ENCODE measurements at regions not wholly inside any gene's neighbourhood (a gene's known extent, or its start where the extent isn't known, plus 50 kb on each side); places are given as distances from the start of the nearest gene placed in this dataset.

GRCh38 chr9:19992556-19992955 lies 203.7 kb upstream of the SLC24A2 start:
- Histone ChIP-seq H3K27me3 (ENCODE audit: control insufficient read depth in 1 of 2, insufficient read depth in 2 of 2, low read length in 2 of 2) (no peaks in the 10 kb centered on the region), H3K4me1 (ENCODE audit: insufficient read depth, low read length) (no peaks in the 10 kb centered on the region), H3K36me3 (ENCODE audit: insufficient read depth, low read length) (no peaks in the 10 kb centered on the region), H3K9ac (ENCODE audit: low read length) (no peak overlapping the region), H3K27ac (ENCODE audit: low read depth, low read length) (no peak overlapping the region), H3K9me3 (ENCODE audit: low read length) (no peaks in the 10 kb centered on the region), H3K4me3 (ENCODE audit: low read depth in 1 of 2, low read length in 2 of 2) (no peak overlapping the region)

- no peaks in the 10 kb centered on the region for H3K4me1 ChIP-seq (ENCODE audit: insufficient read depth, low read length)
- H3K9me3 ChIP-seq (ENCODE audit: low read length) = no peaks in the 10 kb centered on the region
- H3K9ac ChIP-seq (ENCODE audit: low read length) = no peak overlapping the region
- no peaks in the 10 kb centered on the region for H3K36me3 ChIP-seq (ENCODE audit: insufficient read depth, low read length)
- no peak overlapping the region for H3K27ac ChIP-seq (ENCODE audit: low read depth, low read length)
- no peak overlapping the region for H3K4me3 ChIP-seq (ENCODE audit: low read depth in 1 of 2, low read length in 2 of 2)
- no peaks in the 10 kb centered on the region for H3K27me3 ChIP-seq (ENCODE audit: control insufficient read depth in 1 of 2, insufficient read depth in 2 of 2, low read length in 2 of 2)
These were observed 200.4 kb upstream of the SLC24A2 start for GRCh38 chr9:19989213-19989612.

GRCh38 chr9:19988281-19988680 lies 199.4 kb upstream of the SLC24A2 start:
- H3K9me3 ChIP-seq (ENCODE audit: low read length) = no peaks in the 10 kb centered on the region
- no peak overlapping the region for H3K9ac ChIP-seq (ENCODE audit: low read length)
- no peaks in the 10 kb centered on the region for H3K36me3 ChIP-seq (ENCODE audit: insufficient read depth, low read length)
- no peaks in the 10 kb centered on the region for H3K27me3 ChIP-seq (ENCODE audit: control insufficient read depth in 1 of 2, insufficient read depth in 2 of 2, low read length in 2 of 2)
- no peaks in the 10 kb centered on the region for H3K4me1 ChIP-seq (ENCODE audit: insufficient read depth, low read length)
- no peak overlapping the region for H3K27ac ChIP-seq (ENCODE audit: low read depth, low read length)
- no peak overlapping the region for H3K4me3 ChIP-seq (ENCODE audit: low read depth in 1 of 2, low read length in 2 of 2)

- H3K4me1 ChIP-seq (ENCODE audit: insufficient read depth, low read length) = no peaks in the 10 kb centered on the region
- no peaks in the 10 kb centered on the region for H3K27me3 ChIP-seq (ENCODE audit: control insufficient read depth in 1 of 2, insufficient read depth in 2 of 2, low read length in 2 of 2)
- no peak overlapping the region for H3K27ac ChIP-seq (ENCODE audit: low read depth, low read length)
- no peak overlapping the region for H3K4me3 ChIP-seq (ENCODE audit: low read depth in 1 of 2, low read length in 2 of 2)
- no peaks in the 10 kb centered on the region for H3K9me3 ChIP-seq (ENCODE audit: low read length)
- no peaks in the 10 kb centered on the region for H3K36me3 ChIP-seq (ENCODE audit: insufficient read depth, low read length)
- no peak overlapping the region for H3K9ac ChIP-seq (ENCODE audit: low read length)
These were observed 196.2 kb upstream of the SLC24A2 start for GRCh38 chr9:19985081-19985480.

GRCh38 chr9:19976226-19976625 lies 187.4 kb upstream of the SLC24A2 start:
- Histone ChIP-seq H3K27me3 (ENCODE audit: control insufficient read depth in 1 of 2, insufficient read depth in 2 of 2, low read length in 2 of 2) (no peaks in the 10 kb centered on the region), H3K36me3 (ENCODE audit: insufficient read depth, low read length) (no peaks in the 10 kb centered on the region), H3K4me1 (ENCODE audit: insufficient read depth, low read length) (no peaks in the 10 kb centered on the region)

GRCh38 chr9:19975499-19975898 lies 186.7 kb upstream of the SLC24A2 start:
- Histone ChIP-seq H3K27ac (ENCODE audit: low read depth, low read length) (no peak overlapping the region), H3K4me1 (ENCODE audit: insufficient read depth, low read length) (no peaks in the 10 kb centered on the region), H3K9me3 (ENCODE audit: low read length) (no peaks in the 10 kb centered on the region), H3K36me3 (ENCODE audit: insufficient read depth, low read length) (no peaks in the 10 kb centered on the region), H3K9ac (ENCODE audit: low read length) (no peak overlapping the region), H3K4me3 (ENCODE audit: low read depth in 1 of 2, low read length in 2 of 2) (no peak overlapping the region), H3K27me3 (ENCODE audit: control insufficient read depth in 1 of 2, insufficient read depth in 2 of 2, low read length in 2 of 2) (no peaks in the 10 kb centered on the region)

More at GRCh38 chr9:19976226-19976625, 187.4 kb upstream of the SLC24A2 start:
- Histone ChIP-seq H3K9me3 (ENCODE audit: low read length) (no peaks in the 10 kb centered on the region), H3K9ac (ENCODE audit: low read length) (no peak overlapping the region), H3K27ac (ENCODE audit: low read depth, low read length) (no peak overlapping the region), H3K4me3 (ENCODE audit: low read depth in 1 of 2, low read length in 2 of 2) (no peak overlapping the region)

GRCh38 chr9:19969721-19970120 lies 180.9 kb upstream of the SLC24A2 start:
- H3K27me3 ChIP-seq (ENCODE audit: control insufficient read depth in 1 of 2, insufficient read depth in 2 of 2, low read length in 2 of 2) = no peaks in the 10 kb centered on the region
- H3K36me3 ChIP-seq (ENCODE audit: insufficient read depth, low read length) = no peaks in the 10 kb centered on the region
- H3K4me1 ChIP-seq (ENCODE audit: insufficient read depth, low read length) = no peaks in the 10 kb centered on the region
- no peaks in the 10 kb centered on the region for H3K9me3 ChIP-seq (ENCODE audit: low read length)
- no peak overlapping the region for H3K27ac ChIP-seq (ENCODE audit: low read depth, low read length)
- no peak overlapping the region for H3K4me3 ChIP-seq (ENCODE audit: low read depth in 1 of 2, low read length in 2 of 2)
- no peak overlapping the region for H3K9ac ChIP-seq (ENCODE audit: low read length)

GRCh38 chr9:19967888-19968459 lies 179.1 kb upstream of the SLC24A2 start:
- no peaks in the 10 kb centered on the region for H3K27me3 ChIP-seq (ENCODE audit: control insufficient read depth in 1 of 2, insufficient read depth in 2 of 2, low read length in 2 of 2)
- no peaks in the 10 kb centered on the region for H3K9me3 ChIP-seq (ENCODE audit: low read length)
- no peak overlapping the region for H3K27ac ChIP-seq (ENCODE audit: low read depth, low read length)
- H3K9ac ChIP-seq (ENCODE audit: low read length) = no peak overlapping the region
- no peak overlapping the region for H3K4me3 ChIP-seq (ENCODE audit: low read depth in 1 of 2, low read length in 2 of 2)
- no peaks in the 10 kb centered on the region for H3K4me1 ChIP-seq (ENCODE audit: insufficient read depth, low read length)
- no peaks in the 10 kb centered on the region for H3K36me3 ChIP-seq (ENCODE audit: insufficient read depth, low read length)

GRCh38 chr9:19967216-19967887 lies 178.5 kb upstream of the SLC24A2 start:
- Histone ChIP-seq H3K36me3 (ENCODE audit: insufficient read depth, low read length) (no peaks in the 10 kb centered on the region), H3K9ac (ENCODE audit: low read length) (no peak overlapping the region), H3K27ac (ENCODE audit: low read depth, low read length) (no peak overlapping the region), H3K9me3 (ENCODE audit: low read length) (no peaks in the 10 kb centered on the region), H3K4me1 (ENCODE audit: insufficient read depth, low read length) (no peaks in the 10 kb centered on the region), H3K4me3 (ENCODE audit: low read depth in 1 of 2, low read length in 2 of 2) (no peak overlapping the region), H3K27me3 (ENCODE audit: control insufficient read depth in 1 of 2, insufficient read depth in 2 of 2, low read length in 2 of 2) (no peaks in the 10 kb centered on the region)

GRCh38 chr9:19965336-19965735 lies 176.5 kb upstream of the SLC24A2 start:
- Histone ChIP-seq H3K9me3 (ENCODE audit: low read length) (no peaks in the 10 kb centered on the region), H3K27me3 (ENCODE audit: control insufficient read depth in 1 of 2, insufficient read depth in 2 of 2, low read length in 2 of 2) (no peaks in the 10 kb centered on the region), H3K27ac (ENCODE audit: low read depth, low read length) (no peak overlapping the region), H3K9ac (ENCODE audit: low read length) (no peak overlapping the region), H3K36me3 (ENCODE audit: insufficient read depth, low read length) (no peaks in the 10 kb centered on the region), H3K4me3 (ENCODE audit: low read depth in 1 of 2, low read length in 2 of 2) (no peak overlapping the region), H3K4me1 (ENCODE audit: insufficient read depth, low read length) (no peaks in the 10 kb centered on the region)

- no peaks in the 10 kb centered on the region for H3K4me1 ChIP-seq (ENCODE audit: insufficient read depth, low read length)
- no peak overlapping the region for H3K9ac ChIP-seq (ENCODE audit: low read length)
- H3K27ac ChIP-seq (ENCODE audit: low read depth, low read length) = no peak overlapping the region
- no peaks in the 10 kb centered on the region for H3K27me3 ChIP-seq (ENCODE audit: control insufficient read depth in 1 of 2, insufficient read depth in 2 of 2, low read length in 2 of 2)
- H3K4me3 ChIP-seq (ENCODE audit: low read depth in 1 of 2, low read length in 2 of 2) = no peak overlapping the region
- no peaks in the 10 kb centered on the region for H3K36me3 ChIP-seq (ENCODE audit: insufficient read depth, low read length)
- H3K9me3 ChIP-seq (ENCODE audit: low read length) = no peaks in the 10 kb centered on the region
These were observed 159.2 kb upstream of the SLC24A2 start for GRCh38 chr9:19947996-19948395.
